KOPT-K1 (cell line): ENCODE measurements at regions not wholly inside any gene's neighbourhood (a gene's known extent, or its start where the extent isn't known, plus 50 kb on each side); places are given as distances from the start of the nearest gene placed in this dataset.

Experiments
- H3K27ac ChIP-seq: fragments of 200-600 bp; sonication (generic); 2 replicates; pipeline ENCODE4 v1.5.1; 2016; ENCODE audit warnings: antibody characterized with exemption, mild to moderate bottlenecking, low read depth, low read length; ENCODE audit not compliant: poor library complexity, severe bottlenecking
- H3K36me3 ChIP-seq: fragments of 200-600 bp; sonication (generic); 2 replicates; pipeline ENCODE4 v1.5.1; 2017; ENCODE audit warnings: antibody characterized with exemption, mild to moderate bottlenecking, low read length, moderate library complexity; ENCODE audit not compliant: insufficient read depth
- H3K9me3 ChIP-seq: fragments of 200-600 bp; sonication (generic); 2 replicates; pipeline ENCODE4 v1.5.1; 2017; ENCODE audit warnings: antibody characterized with exemption, low read length, mild to moderate bottlenecking; ENCODE audit not compliant: insufficient read depth, poor library complexity, severe bottlenecking

DNA sequence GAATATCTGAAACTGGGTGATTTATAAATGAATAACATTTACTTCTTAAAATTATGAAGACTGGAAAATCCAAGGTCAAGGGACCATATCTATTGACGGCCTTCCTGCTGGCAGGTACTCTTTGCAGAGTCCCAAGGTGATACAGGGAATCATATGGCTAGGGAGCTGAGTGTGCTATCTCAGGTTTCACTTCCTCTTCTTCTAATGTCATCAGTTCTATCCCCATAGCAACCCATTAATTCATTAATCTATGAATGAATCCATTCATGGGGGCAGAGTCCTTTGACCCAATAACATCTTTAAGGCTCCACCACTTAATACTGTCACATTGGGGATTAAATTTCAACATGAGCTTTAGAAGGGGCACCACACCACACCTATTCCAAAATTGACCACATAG, 772.0 kb downstream of the HACE1 start:
- H3K9me3 ChIP-seq, result no peaks in the 10 kb centered on the region
- H3K36me3 ChIP-seq, result no peaks in the 10 kb centered on the region
- H3K27ac ChIP-seq, result no peak overlapping the region

DNA sequence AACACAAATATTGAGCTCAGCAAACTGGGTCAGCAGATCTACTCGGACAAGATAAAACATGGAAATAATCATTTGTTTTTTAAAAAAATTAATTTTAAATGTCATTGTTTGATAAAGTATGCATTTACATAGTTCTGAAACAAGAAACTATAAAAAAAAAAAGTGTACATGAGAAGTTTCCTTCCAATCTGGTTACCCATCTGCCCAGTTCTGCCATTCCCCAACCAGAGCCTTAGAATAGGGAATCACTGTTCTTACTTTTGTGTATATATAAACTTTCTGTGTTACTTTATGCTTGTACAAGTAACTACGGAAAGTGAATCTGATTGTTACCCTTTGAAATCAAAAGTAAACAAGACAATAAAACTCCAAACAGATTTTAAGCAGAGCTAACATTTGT, 791.4 kb downstream of the HACE1 start:
- Histone ChIP-seq H3K27ac (no peak overlapping the region), H3K9me3 (no peaks in the 10 kb centered on the region), H3K36me3 (no peaks in the 10 kb centered on the region)

DNA sequence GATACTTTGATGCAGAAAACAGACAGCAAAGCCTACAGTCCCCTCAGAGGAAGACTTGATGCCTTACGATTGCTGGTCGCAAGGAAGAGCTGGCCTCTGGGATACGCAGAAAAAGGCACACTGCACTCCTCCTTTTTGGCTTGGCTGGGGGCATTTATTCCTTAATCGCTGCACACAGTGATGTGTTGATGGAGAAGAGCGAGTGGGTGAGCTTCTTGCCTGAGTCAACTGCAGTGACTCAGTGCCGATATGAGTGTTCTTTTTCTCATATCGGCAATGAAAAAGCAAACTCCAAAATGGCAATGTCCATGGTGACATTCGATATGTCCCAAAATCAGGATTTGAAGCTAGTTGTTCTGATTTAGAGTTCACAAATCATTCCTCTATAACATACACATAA, 794.8 kb downstream of the HACE1 start:
- H3K9me3 ChIP-seq, result no peaks in the 10 kb centered on the region
- H3K36me3 ChIP-seq, result no peaks in the 10 kb centered on the region
- H3K27ac ChIP-seq, result no peak overlapping the region

DNA sequence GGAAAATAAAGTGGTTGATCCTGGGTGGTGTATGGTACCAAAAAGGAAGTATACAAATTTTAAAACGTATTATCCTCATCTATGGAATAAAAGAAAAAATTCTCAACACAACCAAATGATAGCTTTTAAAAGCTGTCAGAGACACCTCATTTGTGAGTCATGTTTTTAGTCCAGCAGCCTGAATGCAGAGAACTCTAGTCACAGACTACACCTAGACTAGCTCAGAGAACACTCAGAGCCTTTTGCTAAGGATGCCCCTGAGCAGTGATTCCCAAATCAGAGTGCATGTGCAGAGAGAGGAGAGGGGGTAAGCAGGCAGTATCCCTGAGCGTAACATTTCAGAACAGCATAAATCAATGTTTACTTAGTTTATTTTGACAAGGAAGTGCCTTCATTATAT, 809.3 kb downstream of the HACE1 start:
- no peaks in the 10 kb centered on the region for H3K9me3 ChIP-seq
- no peak overlapping the region for H3K27ac ChIP-seq
- H3K36me3 ChIP-seq, result no peaks in the 10 kb centered on the region

DNA sequence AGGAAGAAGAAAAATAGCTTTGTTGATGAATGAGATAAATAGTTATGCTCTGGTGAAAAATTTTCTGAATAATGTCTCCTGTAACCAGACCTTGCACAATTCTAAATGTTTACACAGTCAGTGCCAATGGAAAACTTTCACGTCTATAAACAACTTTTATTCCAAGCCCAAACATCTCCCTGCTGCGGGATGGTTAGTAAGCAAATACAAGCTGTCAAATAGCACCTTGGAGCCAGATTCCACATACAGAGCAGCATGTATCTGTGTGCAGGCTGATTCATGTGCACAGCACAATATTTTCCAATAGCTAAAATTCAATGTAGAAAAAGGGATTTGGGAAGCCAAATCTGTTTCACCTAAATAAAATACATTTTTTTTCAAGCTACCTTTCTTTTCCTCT, 813.3 kb downstream of the HACE1 start:
- no peak overlapping the region for H3K27ac ChIP-seq
- no peaks in the 10 kb centered on the region for H3K36me3 ChIP-seq
- H3K9me3 ChIP-seq, result no peaks in the 10 kb centered on the region

DNA sequence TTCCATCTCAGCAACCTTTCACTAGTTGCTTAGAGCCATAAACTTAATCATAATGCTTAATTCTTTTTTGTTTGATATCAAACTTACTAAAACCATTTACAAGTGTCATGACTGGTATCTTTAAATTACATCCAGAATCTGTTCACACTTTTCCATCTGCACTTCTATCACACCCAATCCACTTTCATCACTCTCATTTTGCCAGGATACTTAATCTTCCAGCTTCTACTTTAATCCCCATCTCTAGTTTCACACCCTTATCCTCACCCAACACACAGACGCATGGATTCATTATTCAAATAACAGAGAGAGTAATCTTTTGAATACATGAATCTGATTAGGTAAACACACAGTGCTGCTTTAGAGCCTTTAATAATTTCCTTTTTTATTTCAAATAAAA, 828.4 kb downstream of the HACE1 start:
- no peaks in the 10 kb centered on the region for H3K9me3 ChIP-seq
- H3K27ac ChIP-seq, result no peak overlapping the region
- no peaks in the 10 kb centered on the region for H3K36me3 ChIP-seq

DNA sequence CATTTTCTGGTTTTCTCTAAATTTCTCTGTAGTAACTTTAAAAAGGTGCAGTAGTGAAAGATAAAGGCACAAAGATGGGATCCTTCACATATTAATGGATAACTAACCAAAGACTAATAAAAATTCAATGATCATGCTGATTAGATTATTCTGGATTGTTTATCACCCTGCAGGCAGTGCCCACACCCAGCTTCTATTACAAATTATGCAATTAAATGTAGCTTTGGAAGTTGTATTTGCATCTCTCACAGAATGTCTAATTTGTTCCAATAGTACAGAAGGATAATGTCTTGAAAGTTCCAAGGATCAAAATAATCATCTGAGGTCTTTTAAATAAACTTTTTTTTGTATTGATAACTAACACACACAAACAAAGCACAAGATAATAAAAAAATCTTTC, 837.6 kb downstream of the HACE1 start:
- H3K9me3 ChIP-seq, result no peaks in the 10 kb centered on the region
- no peaks in the 10 kb centered on the region for H3K36me3 ChIP-seq
- H3K27ac ChIP-seq, result no peak overlapping the region

DNA sequence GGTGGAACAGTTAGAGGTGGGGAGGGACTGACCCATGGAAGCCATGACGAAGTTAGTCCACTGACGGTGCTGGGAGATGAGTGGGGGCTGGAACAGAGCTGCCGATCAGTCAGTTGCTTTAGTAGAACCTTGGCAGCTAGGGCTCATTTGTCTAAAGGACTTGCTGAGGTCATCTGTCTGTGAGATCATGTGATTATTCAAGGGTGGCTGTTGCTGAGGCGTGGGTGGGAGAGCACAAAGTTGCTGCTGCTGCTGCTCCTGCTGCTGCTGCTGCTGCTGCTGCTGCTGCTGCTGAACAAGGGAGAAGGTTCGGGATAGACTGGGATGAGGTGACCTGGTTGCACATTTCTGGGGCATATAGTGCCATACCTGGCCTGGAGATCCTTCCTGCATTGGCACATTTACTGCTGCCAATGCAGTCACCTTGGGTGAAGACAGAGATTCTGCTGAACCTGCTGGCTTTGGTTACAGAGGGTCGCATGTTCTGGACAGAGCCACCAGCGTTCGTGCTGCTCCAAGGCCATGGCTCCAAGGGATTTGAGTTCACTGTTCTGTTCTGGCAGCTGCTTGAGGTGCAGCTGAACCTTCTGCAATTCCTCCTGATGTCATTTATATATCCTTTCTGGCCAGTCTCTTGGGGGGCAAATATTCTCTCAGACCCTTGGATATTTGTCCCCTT, 840.5 kb downstream of the HACE1 start:
- no peaks in the 10 kb centered on the region for H3K36me3 ChIP-seq
- H3K9me3 ChIP-seq, result no peaks in the 10 kb centered on the region
- H3K27ac ChIP-seq, result no peak overlapping the region

DNA sequence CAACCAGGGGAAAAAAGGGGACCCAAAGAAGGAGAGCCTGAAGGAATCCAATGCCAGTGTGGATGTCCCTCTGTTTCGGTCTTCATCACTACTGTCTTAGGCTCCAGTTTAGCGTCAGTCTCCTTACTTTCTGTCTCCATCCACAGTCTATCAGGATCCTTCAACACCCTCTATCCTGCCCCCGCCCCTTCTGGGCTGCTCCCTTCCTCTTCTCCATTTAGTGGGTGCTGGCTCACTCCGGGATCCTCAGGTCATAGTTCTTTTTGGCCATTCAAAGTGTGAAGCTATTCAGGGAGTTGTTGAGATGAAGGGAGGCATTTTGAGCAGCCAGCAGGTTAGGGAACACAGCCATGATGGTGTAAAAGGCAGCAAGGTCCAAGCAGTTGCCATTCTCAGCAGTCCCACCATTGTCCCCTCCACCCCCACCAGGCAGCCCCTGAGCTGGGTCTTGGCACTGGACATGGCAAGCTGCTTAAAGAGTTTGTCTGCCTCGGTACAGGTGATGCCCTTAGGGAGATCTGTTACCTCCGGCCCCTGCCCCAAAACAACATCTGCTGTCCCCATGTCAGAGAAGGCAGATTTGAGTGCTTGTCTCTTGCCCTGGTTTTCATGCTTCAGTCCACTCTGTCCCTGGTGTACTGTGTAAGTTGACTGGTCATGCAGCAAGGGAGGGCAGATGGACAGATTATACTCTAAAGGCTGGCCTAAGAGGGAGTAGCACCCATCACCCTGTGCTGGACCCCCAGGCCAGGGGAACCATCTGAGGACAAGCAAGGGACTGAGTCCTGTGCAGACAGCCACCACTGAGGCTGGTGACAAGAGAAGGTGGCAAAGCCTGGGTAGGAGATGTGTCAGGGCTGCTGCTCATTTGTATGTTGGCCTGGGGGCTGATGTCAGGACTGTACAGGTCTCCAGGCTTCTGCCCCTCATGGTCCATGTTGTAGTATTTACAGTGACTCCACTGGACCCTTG, 842.0 kb downstream of the HACE1 start:
- Histone ChIP-seq H3K27ac (no peak overlapping the region), H3K36me3 (no peaks in the 10 kb centered on the region)

DNA sequence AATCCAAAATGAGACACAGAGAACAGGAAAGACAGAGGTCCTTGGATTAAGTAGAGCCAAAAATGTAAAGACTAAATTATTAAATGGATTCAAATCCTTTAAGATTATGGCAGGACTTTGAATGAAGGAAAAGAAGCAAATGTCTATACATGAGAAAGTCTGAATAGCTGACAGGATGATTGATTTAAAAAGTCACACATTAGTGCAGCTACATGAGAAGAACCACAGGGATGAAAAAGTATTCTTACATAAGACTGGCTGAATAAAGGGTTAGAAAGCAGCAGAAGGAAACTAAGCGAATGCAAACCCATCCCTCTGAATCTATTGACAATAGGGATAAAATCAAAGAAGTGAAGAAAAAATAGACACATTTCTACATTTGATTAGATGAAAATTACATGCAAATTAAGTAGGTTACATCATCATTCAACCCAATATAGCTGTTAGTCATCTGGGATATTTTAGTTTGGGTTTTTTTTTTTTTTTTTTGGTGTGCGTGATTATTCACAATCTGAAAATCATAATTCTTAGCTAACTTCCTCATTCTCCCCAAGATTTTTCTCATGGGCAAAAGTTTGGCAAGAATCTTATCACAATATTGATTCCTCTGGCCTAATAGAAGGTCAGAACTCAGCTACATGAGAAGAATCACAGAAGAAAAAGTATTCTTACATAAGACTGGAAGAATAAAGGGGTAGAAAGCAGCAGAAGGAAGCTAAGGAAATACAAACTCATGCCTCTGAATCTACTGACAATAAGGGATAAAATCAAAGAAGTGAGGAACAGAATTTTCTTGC, 845.4 kb downstream of the HACE1 start:
- Histone ChIP-seq H3K36me3 (no peaks in the 10 kb centered on the region), H3K27ac (no peak overlapping the region), H3K9me3 (no peaks in the 10 kb centered on the region)

More for the DNA sequence above, 842.0 kb downstream of the HACE1 start:
- H3K9me3 ChIP-seq, result no peaks in the 10 kb centered on the region

DNA sequence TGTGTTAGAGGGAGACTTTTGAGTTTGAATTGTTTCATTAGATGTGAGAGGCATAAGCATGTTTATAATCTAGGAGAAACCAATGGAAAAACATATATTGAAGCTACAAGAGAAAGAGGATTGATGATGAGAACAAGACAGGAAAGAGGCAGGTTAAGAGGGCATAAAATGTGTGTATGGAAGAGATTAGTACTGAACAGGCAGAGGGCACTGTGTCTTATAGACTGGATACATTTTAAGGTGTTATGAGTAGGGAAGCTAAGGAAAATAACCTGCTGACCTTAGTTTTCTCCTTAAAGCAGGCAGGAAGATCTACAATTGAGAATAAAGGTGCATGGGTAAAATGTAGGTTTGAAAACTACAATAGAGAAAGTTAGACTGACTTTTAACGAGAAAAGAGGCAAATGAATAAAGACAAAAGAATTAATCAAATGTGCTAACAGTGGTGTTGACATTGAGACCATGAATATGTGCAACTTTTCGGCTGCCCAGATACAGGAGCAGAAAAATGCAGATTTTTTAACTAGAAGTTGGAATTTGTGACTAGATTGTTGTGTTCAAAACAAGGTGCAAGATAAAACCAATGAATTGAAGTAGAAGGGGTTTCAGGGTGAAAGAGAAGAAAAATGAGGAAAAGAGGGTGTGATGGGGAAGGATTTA, 846.3 kb downstream of the HACE1 start:
- Histone ChIP-seq H3K27ac (no peak overlapping the region), H3K36me3 (no peaks in the 10 kb centered on the region), H3K9me3 (no peaks in the 10 kb centered on the region)

DNA sequence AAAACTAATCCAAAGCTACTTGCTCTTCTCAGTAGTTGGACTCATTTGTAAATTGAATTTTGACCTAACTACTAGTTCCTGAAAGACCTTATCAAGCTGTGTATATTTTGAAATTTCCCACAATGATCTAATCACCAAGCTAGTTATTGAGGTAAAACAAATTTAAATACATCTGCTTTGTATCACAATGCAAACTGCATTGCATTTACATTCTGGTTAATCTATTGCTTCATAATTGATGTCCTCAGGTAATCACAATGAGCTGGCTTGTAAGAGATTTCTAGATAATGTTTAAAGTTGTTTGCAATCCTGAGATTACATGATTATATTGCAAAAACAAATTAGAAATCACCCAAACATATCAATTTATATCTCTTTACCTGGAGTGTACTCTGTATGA, 848.8 kb downstream of the HACE1 start:
- H3K36me3 ChIP-seq, result no peaks in the 10 kb centered on the region
- no peaks in the 10 kb centered on the region for H3K9me3 ChIP-seq
- H3K27ac ChIP-seq, result no peak overlapping the region

DNA sequence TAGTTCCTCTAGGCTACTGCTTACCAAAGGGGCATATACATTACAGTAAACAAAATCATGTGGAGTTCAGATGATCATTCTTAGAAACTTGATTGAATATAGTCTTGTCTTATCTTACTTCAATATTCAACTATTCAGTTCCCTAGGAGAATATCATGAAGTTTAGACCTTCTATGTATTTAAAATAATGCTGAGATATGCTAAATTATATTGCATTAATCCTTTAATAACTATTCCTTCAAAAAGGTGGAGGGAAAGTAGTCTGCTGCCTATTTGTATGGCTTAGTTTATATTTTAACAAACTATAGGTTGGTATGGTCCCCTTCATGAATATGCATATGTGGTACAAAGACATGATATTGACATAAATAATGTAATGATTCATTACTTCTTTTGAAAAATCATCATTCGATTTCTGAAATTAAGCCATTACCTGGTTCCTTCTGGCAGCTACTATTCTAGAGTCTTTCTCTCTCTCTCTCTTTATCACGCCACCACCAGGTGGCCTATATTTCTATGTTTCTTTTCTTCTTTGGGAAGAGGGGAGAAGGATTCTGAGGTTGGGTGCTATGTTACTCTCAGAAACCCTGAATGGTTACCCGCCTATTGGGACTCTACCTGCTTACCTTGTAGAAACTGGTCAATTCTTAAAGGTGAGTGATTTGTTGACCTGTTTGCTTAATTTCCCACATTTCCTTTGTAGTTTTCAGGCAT, 855.8 kb downstream of the HACE1 start:
- Histone ChIP-seq H3K27ac (no peak overlapping the region), H3K9me3 (no peaks in the 10 kb centered on the region), H3K36me3 (no peaks in the 10 kb centered on the region)

DNA sequence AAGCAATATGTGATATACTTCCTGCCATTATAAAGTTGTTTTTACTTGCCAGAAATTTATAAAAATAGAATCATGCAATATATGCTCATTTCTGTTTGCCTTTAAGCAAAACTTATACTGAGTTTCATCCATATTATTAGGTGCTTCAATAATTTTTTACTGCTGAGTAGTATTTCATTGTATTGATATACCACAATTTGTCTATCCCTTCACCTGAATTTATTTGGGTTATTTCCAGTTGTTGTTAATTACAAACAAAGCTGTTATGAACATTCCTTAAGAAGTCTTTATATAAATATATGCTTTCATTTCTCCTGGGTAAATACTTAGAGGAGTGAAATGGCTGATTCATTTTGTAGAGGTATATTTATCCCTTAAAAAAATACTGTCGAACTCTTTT, 864.1 kb downstream of the HACE1 start:
- Histone ChIP-seq H3K9me3 (no peaks in the 10 kb centered on the region), H3K36me3 (no peaks in the 10 kb centered on the region), H3K27ac (no peak overlapping the region)
